ENCODE measurements at regions not wholly inside any gene's neighbourhood (a gene's known extent, or its start where the extent isn't known, plus 50 kb on each side); places are given as distances from the start of the nearest gene placed in this dataset.

- dilution Hi-C loops (cut with MboI; ENCODE audit: extremely low pct_ligation_motif_present, low sequenced_read_pairs), result no loop called here
- no peaks in the 10 kb centered on the region for H3K79me2 ChIP-seq (ENCODE audit: control insufficient read depth, insufficient read depth, low read length)
- no peaks in the 10 kb centered on the region for H3K36me3 ChIP-seq (ENCODE audit: control insufficient read depth in 2 of 2, extremely low read depth in 1 of 2, insufficient read depth in 2 of 2, low read length in 2 of 2)
- no peak overlapping the region for H3K27ac ChIP-seq (ENCODE audit: control insufficient read depth, insufficient read depth, low read length)
- H2AFZ ChIP-seq (ENCODE audit: control insufficient read depth, low read length), result no peak overlapping the region
- H3K4me3 ChIP-seq (ENCODE audit: control insufficient read depth in 2 of 3, extremely low read depth in 1 of 3, insufficient read depth in 2 of 3, low read depth in 1 of 3, low read length in 3 of 3), result no peak overlapping the region
- no peak for DNase-seq (ENCODE audit: low read depth, low spot score)
- no peak for TF ChIP-seq EZH2 (IDR thresholded peaks at IDR 0.05; ENCODE audit: low read length)
- TF ChIP-seq, protein P1, sequence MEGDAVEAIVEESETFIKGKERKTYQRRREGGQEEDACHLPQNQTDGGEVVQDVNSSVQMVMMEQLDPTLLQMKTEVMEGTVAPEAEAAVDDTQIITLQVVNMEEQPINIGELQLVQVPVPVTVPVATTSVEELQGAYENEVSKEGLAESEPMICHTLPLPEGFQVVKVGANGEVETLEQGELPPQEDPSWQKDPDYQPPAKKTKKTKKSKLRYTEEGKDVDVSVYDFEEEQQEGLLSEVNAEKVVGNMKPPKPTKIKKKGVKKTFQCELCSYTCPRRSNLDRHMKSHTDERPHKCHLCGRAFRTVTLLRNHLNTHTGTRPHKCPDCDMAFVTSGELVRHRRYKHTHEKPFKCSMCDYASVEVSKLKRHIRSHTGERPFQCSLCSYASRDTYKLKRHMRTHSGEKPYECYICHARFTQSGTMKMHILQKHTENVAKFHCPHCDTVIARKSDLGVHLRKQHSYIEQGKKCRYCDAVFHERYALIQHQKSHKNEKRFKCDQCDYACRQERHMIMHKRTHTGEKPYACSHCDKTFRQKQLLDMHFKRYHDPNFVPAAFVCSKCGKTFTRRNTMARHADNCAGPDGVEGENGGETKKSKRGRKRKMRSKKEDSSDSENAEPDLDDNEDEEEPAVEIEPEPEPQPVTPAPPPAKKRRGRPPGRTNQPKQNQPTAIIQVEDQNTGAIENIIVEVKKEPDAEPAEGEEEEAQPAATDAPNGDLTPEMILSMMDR (optimal IDR thresholded peaks at IDR 0.05 in 1 of 3, IDR thresholded peaks at IDR 0.05 in 1 of 3, conservative IDR thresholded peaks at IDR 0.05 in 1 of 3; ENCODE audit: extremely low read depth in 1 of 3, insufficient read depth in 2 of 3, low read length in 3 of 3), result no peak
- H3K9me3 ChIP-seq (ENCODE audit: control insufficient read depth, low read depth, low read length), result no peaks in the 10 kb centered on the region
- FAIRE-seq, result no peak
- H4K20me1 ChIP-seq (ENCODE audit: control insufficient read depth, extremely low read depth, insufficient read depth, low read length), result no peaks in the 10 kb centered on the region
- H3K4me1 ChIP-seq (ENCODE audit: control insufficient read depth, extremely low read depth, insufficient read depth, low read length), result no peaks in the 10 kb centered on the region
- no peaks in the 10 kb centered on the region for H3K27me3 ChIP-seq (ENCODE audit: control insufficient read depth, extremely low read depth, insufficient read depth, low read length)
- no peaks in the 10 kb centered on the region for H3K9me1 ChIP-seq (ENCODE audit: control insufficient read depth, extremely low read depth, insufficient read depth, low read length)
- no peak overlapping the region for H3K9ac ChIP-seq (ENCODE audit: control insufficient read depth, extremely low read depth, insufficient read depth, low read length)
- no peak overlapping the region for H3K4me2 ChIP-seq (ENCODE audit: control insufficient read depth, extremely low read depth, insufficient read depth, low read depth, low read length)
Observed at GRCh38 chr17:70968302-70968701, 799.0 kb downstream of the KCNJ2 start.

DNA sequence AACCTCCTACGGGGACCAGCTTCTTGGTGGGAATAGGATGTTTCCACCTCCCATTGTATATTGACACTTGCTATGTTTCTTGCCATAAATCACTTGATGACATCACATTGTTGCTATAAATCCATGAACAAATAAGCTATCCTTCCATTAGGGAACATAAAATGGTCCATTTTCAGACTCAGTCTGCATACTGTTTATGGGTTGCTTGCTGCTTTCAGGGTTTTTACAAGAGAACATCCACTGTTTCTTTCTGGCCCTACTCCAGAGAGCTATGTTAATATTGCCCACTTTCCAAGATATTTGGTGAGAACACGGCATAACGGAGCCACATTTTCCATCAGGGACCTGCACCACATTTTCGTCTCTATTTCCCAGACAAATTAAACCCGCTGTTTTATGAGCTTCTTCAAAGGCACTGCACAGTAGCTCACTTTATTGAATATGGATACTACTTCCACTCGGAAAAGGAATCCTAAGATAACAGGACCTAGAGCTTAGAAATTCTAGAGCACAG lies 800.2 kb downstream of the KCNJ2 start:
- TF ChIP-seq, protein P1 (optimal IDR thresholded peaks at IDR 0.05 in 1 of 3, IDR thresholded peaks at IDR 0.05 in 1 of 3, conservative IDR thresholded peaks at IDR 0.05 in 1 of 3; ENCODE audit: extremely low read depth in 1 of 3, insufficient read depth in 2 of 3, low read length in 3 of 3), result no peak
- no peak for TF ChIP-seq EZH2 (IDR thresholded peaks at IDR 0.05; ENCODE audit: low read length)
- Histone ChIP-seq H3K9ac (ENCODE audit: control insufficient read depth, extremely low read depth, insufficient read depth, low read length) (no peak overlapping the region), H3K79me2 (ENCODE audit: control insufficient read depth, insufficient read depth, low read length) (no peaks in the 10 kb centered on the region), H3K4me1 (ENCODE audit: control insufficient read depth, extremely low read depth, insufficient read depth, low read length) (no peaks in the 10 kb centered on the region), H3K27ac (ENCODE audit: control insufficient read depth, insufficient read depth, low read length) (no peak overlapping the region), H3K27me3 (ENCODE audit: control insufficient read depth, extremely low read depth, insufficient read depth, low read length) (no peaks in the 10 kb centered on the region), H4K20me1 (ENCODE audit: control insufficient read depth, extremely low read depth, insufficient read depth, low read length) (no peaks in the 10 kb centered on the region), H3K9me1 (ENCODE audit: control insufficient read depth, extremely low read depth, insufficient read depth, low read length) (no peaks in the 10 kb centered on the region), H3K4me3 (ENCODE audit: control insufficient read depth in 2 of 3, extremely low read depth in 1 of 3, insufficient read depth in 2 of 3, low read depth in 1 of 3, low read length in 3 of 3) (no peak overlapping the region), H2AFZ (ENCODE audit: control insufficient read depth, low read length) (no peak overlapping the region), H3K36me3 (ENCODE audit: control insufficient read depth in 2 of 2, extremely low read depth in 1 of 2, insufficient read depth in 2 of 2, low read length in 2 of 2) (no peaks in the 10 kb centered on the region), H3K9me3 (ENCODE audit: control insufficient read depth, low read depth, low read length) (no peaks in the 10 kb centered on the region), H3K4me2 (ENCODE audit: control insufficient read depth, extremely low read depth, insufficient read depth, low read depth, low read length) (no peak overlapping the region)
- dilution Hi-C loops (cut with MboI; ENCODE audit: extremely low pct_ligation_motif_present, low sequenced_read_pairs), result no loop called here
- DNase-seq (ENCODE audit: low read depth, low spot score) (no peak), FAIRE-seq (no peak)

Data from keratinocyte (primary cell).